ENCODE measurements at regions not wholly inside any gene's neighbourhood (a gene's known extent, or its start where the extent isn't known, plus 50 kb on each side); places are given as distances from the start of the nearest gene placed in this dataset.

DNA sequence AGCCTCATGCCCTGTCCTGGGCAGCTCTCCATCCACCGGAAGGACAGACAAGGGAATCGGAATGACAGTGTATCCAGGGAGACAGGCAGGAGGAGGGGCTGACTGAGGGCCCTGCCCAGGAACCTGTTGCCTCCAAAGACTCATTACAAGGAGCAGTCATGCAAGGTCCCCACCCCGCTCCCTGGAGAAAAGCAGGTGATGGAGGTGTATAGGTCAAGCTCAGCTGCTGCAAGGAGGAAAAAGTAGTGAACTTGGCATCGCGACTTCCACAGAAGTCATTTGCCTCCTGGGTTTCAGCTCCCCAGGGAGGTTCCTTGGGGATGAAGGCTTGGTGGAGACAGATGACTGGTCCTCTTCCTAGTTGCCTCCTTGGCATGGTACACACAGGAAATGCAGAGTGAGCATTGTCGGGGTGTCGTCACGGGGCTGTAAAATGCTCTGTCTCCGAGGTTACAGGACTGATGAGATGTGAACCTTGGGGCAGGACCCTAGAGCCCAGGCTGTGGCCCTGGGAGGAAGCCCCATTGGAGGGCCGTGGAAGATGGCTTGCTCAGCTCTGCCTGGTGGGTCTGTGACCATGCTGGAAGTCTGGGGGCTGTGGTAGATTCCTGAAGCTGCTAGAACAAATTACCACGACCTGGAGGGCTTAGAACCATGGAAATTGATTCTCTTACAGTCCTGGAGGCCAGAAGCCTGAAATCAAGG is 219.6 kb upstream of the C1orf174 start:
- WGBS, 2 donors = 63 to 70% methylated on average over 11 of the region's 11 CpGs
- TF ChIP-seq POLR2A (IDR thresholded peaks at IDR 0.05) = no peak
- no peak for TF ChIP-seq EP300 (IDR thresholded peaks at IDR 0.05)
- no peak for TF ChIP-seq CTCF (IDR thresholded peaks at IDR 0.05)
- Histone ChIP-seq H3K4me1 (no peaks in the 10 kb centered on the region), H3K27ac (no peak overlapping the region), H3K27me3 (no peaks in the 10 kb centered on the region), H3K4me3 (no peak overlapping the region), H3K9me3 (peaks cover 0 to 10% (median 0%) of the 10 kb centered on the region in 4 donors), H3K36me3 (no peaks in the 10 kb centered on the region)
- DNase-seq (ENCODE audit: low spot score in 2 of 2) = no peak

DNA sequence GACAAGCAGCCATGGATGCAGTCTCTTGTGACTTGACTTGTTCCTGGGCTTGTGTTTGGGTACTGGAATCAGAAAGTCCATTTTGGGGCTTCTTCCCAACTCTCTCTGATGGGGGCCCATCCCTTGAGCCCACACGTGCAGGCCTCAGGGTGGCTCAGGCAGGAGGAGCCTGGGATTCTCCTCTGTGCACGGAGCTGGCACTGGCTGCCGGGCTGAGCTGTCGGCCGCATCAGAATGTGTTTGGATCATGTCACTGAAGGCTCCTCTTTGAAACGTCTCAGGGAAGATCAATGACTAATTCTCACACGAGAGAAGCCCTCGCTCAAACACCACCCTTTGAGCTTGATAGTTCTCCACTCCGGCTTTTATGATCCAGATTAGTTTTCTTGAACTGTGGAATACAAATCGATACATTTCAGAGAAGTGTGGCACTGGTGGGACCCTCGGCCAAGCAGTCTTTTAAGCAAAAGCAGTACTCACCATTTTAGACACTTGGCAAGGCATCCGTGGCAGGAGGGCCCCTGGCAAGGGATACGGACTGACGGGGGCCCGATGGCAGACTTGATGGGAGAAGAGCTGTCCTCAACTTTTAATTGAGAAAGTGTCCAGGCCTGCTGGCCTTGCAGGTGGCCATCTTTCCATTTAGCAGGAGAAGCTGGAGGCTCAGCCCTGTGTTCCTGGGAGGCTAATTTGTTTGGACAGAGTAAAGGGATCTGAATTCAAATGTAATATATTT is 220.7 kb upstream of the C1orf174 start:
- no peak for DNase-seq (ENCODE audit: low spot score in 2 of 2)
- no peaks in the 10 kb centered on the region for H3K27me3 ChIP-seq
- H3K4me1 ChIP-seq = no peaks in the 10 kb centered on the region
- TF ChIP-seq POLR2A (IDR thresholded peaks at IDR 0.05) (no peak), EP300 (IDR thresholded peaks at IDR 0.05) (no peak), CTCF (IDR thresholded peaks at IDR 0.05) (no peak)
- H3K36me3 ChIP-seq = no peaks in the 10 kb centered on the region
- H3K4me3 ChIP-seq = no peak overlapping the region
- peaks cover 0 to 4% (median 0%) of the 10 kb centered on the region in 4 donors for H3K9me3 ChIP-seq
- no peak overlapping the region for H3K27ac ChIP-seq
- 67 to 78% methylated on average over 15 of the region's 15 CpGs for WGBS, 2 donors

GRCh38 chr1:4121293-4121684 is 221.2 kb upstream of the C1orf174 start:
- 74 to 81% methylated on average over 8 of the region's 8 CpGs for WGBS, 2 donors
- H3K27me3 ChIP-seq = no peaks in the 10 kb centered on the region
- H3K27ac ChIP-seq = no peak overlapping the region
- no peaks in the 10 kb centered on the region for H3K36me3 ChIP-seq
- H3K9me3 ChIP-seq = peaks cover 0 to 4% (median 0%) of the 10 kb centered on the region in 4 donors
- no peaks in the 10 kb centered on the region for H3K4me1 ChIP-seq
- no peak for DNase-seq (ENCODE audit: low spot score in 2 of 2)
- TF ChIP-seq CTCF (IDR thresholded peaks at IDR 0.05) = no peak
- no peak for TF ChIP-seq EP300 (IDR thresholded peaks at IDR 0.05)
- TF ChIP-seq POLR2A (IDR thresholded peaks at IDR 0.05) = no peak
- H3K4me3 ChIP-seq = no peak overlapping the region

DNA sequence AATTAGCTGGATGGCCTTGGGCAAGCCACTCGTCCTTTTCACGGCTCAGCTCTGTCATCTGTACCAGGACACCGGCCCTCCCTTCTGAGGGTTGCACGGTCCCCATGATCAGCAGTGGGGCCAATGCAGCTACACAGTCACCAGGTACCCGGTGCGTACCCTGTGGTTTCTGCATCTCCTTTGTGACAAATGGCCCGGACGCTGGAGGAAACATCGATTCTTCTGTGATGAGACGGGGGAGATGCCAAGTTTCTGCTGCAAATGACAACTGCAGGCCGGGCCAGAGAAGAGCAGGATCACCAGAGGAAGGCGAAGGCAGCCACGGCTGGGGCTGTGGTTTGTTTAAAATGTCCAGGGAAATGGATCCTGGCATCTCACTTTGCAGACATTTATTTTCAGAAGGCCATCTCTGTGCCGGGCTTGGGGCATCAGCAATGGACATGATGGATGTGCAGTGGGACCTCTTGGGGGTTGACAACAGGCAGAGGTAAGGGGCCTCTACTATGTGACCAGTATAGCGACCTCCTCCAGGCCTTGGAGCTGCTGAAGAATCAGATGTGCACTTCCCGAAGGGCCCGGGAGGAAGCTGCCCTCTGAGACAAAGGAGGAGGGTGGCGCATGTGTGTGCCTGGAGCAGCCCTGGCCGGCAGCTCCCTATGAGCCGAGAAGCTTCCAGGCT is 221.9 kb upstream of the C1orf174 start:
- Histone ChIP-seq H3K27me3 (no peaks in the 10 kb centered on the region), H3K4me1 (no peaks in the 10 kb centered on the region), H3K27ac (no peak overlapping the region), H3K36me3 (no peaks in the 10 kb centered on the region), H3K9me3 (peaks cover 0 to 10% (median 0%) of the 10 kb centered on the region in 4 donors), H3K4me3 (no peak overlapping the region)
- no peak for DNase-seq (ENCODE audit: low spot score in 2 of 2)
- WGBS, 2 donors = 88% methylated on average over 19 to 20 of the region's 20 CpGs
- TF ChIP-seq EP300 (IDR thresholded peaks at IDR 0.05) (no peak), CTCF (IDR thresholded peaks at IDR 0.05) (no peak), POLR2A (IDR thresholded peaks at IDR 0.05) (no peak)

Measured in tibial nerve (tissue), 4 donors.